A549 (cell line): ENCODE measurements at regions not wholly inside any gene's neighbourhood (a gene's known extent, or its start where the extent isn't known, plus 50 kb on each side); places are given as distances from the start of the nearest gene placed in this dataset.

Experiments used
- ATAC-seq, 2 experiments: fragments of 200-7000 bp in 1 of 2; fragments of >200 bp in 1 of 2; cut with Nextera tagmentation in 1 of 2; cut with Tn5 transposase in 1 of 2; 3 replicates each; pipeline versions ENCODE4 v1.8.0 to v1.9.1; 2018 to 2020; ENCODE audit warnings: mild to moderate bottlenecking in 1 of 2, moderate library complexity in 1 of 2
- CTCF ChIA-PET: fragments of 300-600 bp; sonication (Branson Sonifier 250); formaldehyde crosslinking; extraction: SDS; loops from one replicate; lab custom pipeline; 2021; ENCODE audit warnings: antibody characterized with exemption, inconsistent platforms; lab: Yijun Ruan, JAX
- POLR2A ChIA-PET: fragments of 350-600 bp; formaldehyde crosslinking; extraction: SDS; loops from one replicate; lab custom pipeline; 2021; ENCODE audit warnings: antibody characterized with exemption, inconsistent platforms; lab: Yijun Ruan, JAX
- DNase-seq, 2 experiments: peaks; one replicate each; pipeline versions ENCODE4 v3.0.0 to v3.0.0-alpha.2; 2011 to 2016; ENCODE audit warnings: low read depth in 1 of 2, low spot score in 1 of 2
- FAIRE-seq: peaks from 2 replicates; lab custom pipeline; 2011; peaks lifted over from hg19 to GRCh38; lab: Jason Lieb, UNC
- H3K27ac ChIP-seq, 2 experiments: fragments of >200 bp; sonication (Bioruptor Twin); formaldehyde crosslinking; 3 replicates each; pipeline ENCODE4 v1.5.1; 2016 to 2017
- H3K4me1 ChIP-seq: fragments of >200 bp; sonication (Bioruptor Twin); formaldehyde crosslinking; 3 replicates; pipeline ENCODE4 v1.6.1; 2016
- H3K4me2 ChIP-seq: fragments of >200 bp; sonication (Bioruptor Twin); formaldehyde crosslinking; 3 replicates; pipeline ENCODE4 v1.6.1; 2016
- H3K4me3 ChIP-seq: fragments of >200 bp; sonication (Bioruptor Twin); formaldehyde crosslinking; 3 replicates; pipeline ENCODE4 v1.5.1; 2016
- H3K9me3 ChIP-seq: fragments of >200 bp; sonication (Bioruptor Twin); formaldehyde crosslinking; 3 replicates; pipeline ENCODE4 v1.6.1; 2016
- CBX2 ChIP-seq: fragments of 200-600 bp; sonication (generic); IDR thresholded peaks from 2 replicates; pipeline ENCODE4 v1.6.1; 2016; ENCODE audit warnings: low read depth, mild to moderate bottlenecking, borderline replicate concordance
- EHF ChIP-seq: fragments of 250-450 bp; sonication (Bioruptor Pico); IDR thresholded peaks from 2 replicates; pipeline ENCODE4 v1.5.0; 2020; ENCODE audit warnings: mild to moderate bottlenecking
- EHMT2 ChIP-seq: fragments of 200-600 bp; sonication (generic); IDR thresholded peaks from 2 replicates; pipeline ENCODE4 v1.6.1; 2016; ENCODE audit warnings: antibody characterized with exemption, low read depth, mild to moderate bottlenecking, moderate library complexity
- GATA3 ChIP-seq: IDR thresholded peaks from 2 replicates; pipeline ENCODE4 v1.6.1; 2012; ENCODE audit warnings: borderline replicate concordance
- HMGXB4 ChIP-seq: fragments of 250-450 bp; sonication (Bioruptor Pico); IDR thresholded peaks from 2 replicates; pipeline ENCODE4 v1.5.0; 2021; ENCODE audit warnings: mild to moderate bottlenecking, moderate library complexity, borderline replicate concordance
- HOXB13 ChIP-seq: fragments of 250-450 bp; sonication (Bioruptor Pico); IDR thresholded peaks from 2 replicates; pipeline ENCODE4 v1.5.0; 2020; ENCODE audit warnings: low read depth, mild to moderate bottlenecking, moderate library complexity
- HOXB5 ChIP-seq: fragments of 250-450 bp; sonication (Bioruptor Pico); IDR thresholded peaks from 2 replicates; pipeline ENCODE4 v1.5.0; 2020; ENCODE audit warnings: mild to moderate bottlenecking, moderate library complexity
- KDM1A ChIP-seq: fragments of 200-600 bp; sonication (generic); IDR thresholded peaks from 2 replicates; pipeline ENCODE4 v1.6.1; 2016; ENCODE audit warnings: low read depth, mild to moderate bottlenecking
- KDM5A ChIP-seq: fragments of 200-600 bp; sonication (generic); IDR thresholded peaks from 2 replicates; pipeline ENCODE4 v1.6.1; 2016; ENCODE audit warnings: antibody characterized with exemption, mild to moderate bottlenecking
- MYC ChIP-seq: IDR thresholded peaks from 2 replicates; pipeline ENCODE4 v1.6.1; 2012; ENCODE audit warnings: mild to moderate bottlenecking, inconsistent platforms, low read length, improper control_type of control experiment, borderline replicate concordance
- NFE2L2 ChIP-seq: fragments of 150-350 bp; conservative IDR thresholded peaks from 2 replicates; pipeline ENCODE4 v1.6.1; 2014; ENCODE audit warnings: low read length
- NPAS2 ChIP-seq: fragments of 250-450 bp; sonication (Bioruptor Pico); IDR thresholded peaks from 2 replicates; pipeline ENCODE4 v1.8.0; 2022; ENCODE audit warnings: mild to moderate bottlenecking, moderate library complexity, borderline replicate concordance
- POLR2A ChIP-seq: IDR thresholded peaks from 2 replicates; pipeline ENCODE4 v1.6.1; 2012; ENCODE audit warnings: mild to moderate bottlenecking, low read length
- POLR2AphosphoS2 ChIP-seq: conservative IDR thresholded peaks from 2 replicates; pipeline ENCODE4 v1.6.1; 2012; ENCODE audit warnings: low read length, improper control_type of control experiment, inconsistent platforms
- RAD21 ChIP-seq, 2 experiments: fragments of >200 bp in 1 of 2; sonication (Bioruptor Twin) in 1 of 2; formaldehyde crosslinking in 1 of 2; IDR thresholded peaks in 1 of 2; conservative IDR thresholded peaks in 1 of 2; 2 replicates in 1 of 2; 3 replicates in 1 of 2; pipeline ENCODE4 v1.6.1; 2012 to 2018; ENCODE audit warnings: inconsistent platforms in 1 of 2
- RARB ChIP-seq: fragments of 250-450 bp; sonication (Bioruptor Pico); IDR thresholded peaks from 2 replicates; pipeline ENCODE4 v1.8.0; 2021; ENCODE audit warnings: mild to moderate bottlenecking, moderate library complexity
- RCOR1 ChIP-seq: fragments of 150-350 bp; IDR thresholded peaks from 2 replicates; pipeline ENCODE4 v1.6.1; 2014; ENCODE audit warnings: antibody characterized with exemption, low read length, low read depth
- TFCP2L1 ChIP-seq: fragments of 250-450 bp; sonication (Bioruptor Pico); IDR thresholded peaks from 2 replicates; pipeline ENCODE4 v1.5.0; 2021; ENCODE audit warnings: mild to moderate bottlenecking
- ZFP36 ChIP-seq: fragments of 450-650 bp; IDR thresholded peaks from 2 replicates; pipeline ENCODE4 v1.6.1; 2014; ENCODE audit warnings: borderline replicate concordance; ENCODE audit not compliant: partially characterized antibody
- ZNF302 ChIP-seq: fragments of 250-450 bp; sonication (Bioruptor Pico); IDR thresholded peaks from 2 replicates; pipeline ENCODE4 v1.9.0; 2021; ENCODE audit warnings: inconsistent platforms, mild to moderate bottlenecking, moderate library complexity
- ZSCAN20 ChIP-seq: fragments of 250-450 bp; sonication (Bioruptor Pico); IDR thresholded peaks from 2 replicates; pipeline ENCODE4 v1.8.0; 2022; ENCODE audit warnings: mild to moderate bottlenecking, moderate library complexity
- WGBS: methylation state at CpG from one replicate; pipeline ENCODE4 v1.1.6; 2017; ENCODE audit errors: missing lambda C conversion rate; 5-methylcytosine and 5-hydroxymethylcytosine counted together
- TF ChIP-seq, protein P1 (sequence below): fragments of 200-600 bp; sonication (generic); IDR thresholded peaks from 2 replicates; pipeline ENCODE4 v1.6.1; 2016; ENCODE audit warnings: antibody characterized with exemption, mild to moderate bottlenecking, moderate library complexity
- TF ChIP-seq, protein P2 (sequence below): fragments of >200 bp; sonication (Bioruptor Twin); formaldehyde crosslinking; IDR thresholded peaks from 2 replicates; pipeline ENCODE4 v1.6.1; 2016
- TF ChIP-seq, protein P3 (sequence below): fragments of 250-450 bp; sonication (Bioruptor Pico); IDR thresholded peaks from 2 replicates; pipeline ENCODE4 v1.5.0; 2020; ENCODE audit warnings: low read depth, mild to moderate bottlenecking, moderate library complexity

GRCh38 chr1:5812295-5812694, 179.9 kb downstream of the NPHP4 start:
- DNase-seq (no peak), FAIRE-seq (no peak), ATAC-seq (no peak)
- POLR2A ChIA-PET, result no interaction called here
- WGBS, result 3% methylated on average over 2 of the region's 2 CpGs
- Histone ChIP-seq H3K4me3 (no peak overlapping the region), H3K9me3 (no peaks in the 10 kb centered on the region), H3K4me1 (no peaks in the 10 kb centered on the region), H3K27ac (no peak overlapping the region), H3K4me2 (no peak overlapping the region)
- CTCF ChIA-PET, result no interaction called here
- no peak for TF ChIP-seq ZFP36
- TF ChIP-seq MYC, result no peak
- no peak for TF ChIP-seq EHF (CRISPR knock-in tag)
- no peak for TF ChIP-seq KDM5A

DNA sequence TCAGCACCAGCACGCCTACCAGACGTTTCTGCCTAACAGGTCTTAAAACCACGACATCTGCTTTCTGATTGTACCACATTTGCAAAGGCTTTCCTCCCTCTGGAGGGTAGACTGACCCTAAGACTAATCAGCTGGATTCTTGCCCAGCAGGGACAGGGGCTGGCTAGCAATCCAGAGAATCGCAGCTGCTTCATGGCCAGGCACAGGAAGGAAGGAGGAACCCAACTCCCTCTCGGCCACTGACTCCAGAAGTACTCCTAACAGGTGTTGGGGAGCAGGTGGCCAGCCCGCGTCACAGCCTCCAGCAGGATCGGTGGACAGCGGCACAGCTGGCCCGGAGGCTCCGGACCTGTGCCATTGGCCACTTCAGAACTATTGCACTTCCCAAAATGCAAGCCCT, 180.8 kb downstream of the NPHP4 start:
- DNase-seq (no peak), FAIRE-seq (no peak)
- CTCF ChIA-PET, result no interaction called here

GRCh38 chr1:5810553-5811270, 181.5 kb downstream of the NPHP4 start:
- Histone ChIP-seq H3K4me1 (no peaks in the 10 kb centered on the region), H3K4me3 (no peak overlapping the region), H3K27ac (no peak overlapping the region), H3K4me2 (no peak overlapping the region), H3K9me3 (no peaks in the 10 kb centered on the region)
- ATAC-seq (no peak), DNase-seq (no peak), FAIRE-seq (no peak)
- CTCF ChIA-PET, result no interaction called here
- TF ChIP-seq POLR2A, result no peak
- no peak for TF ChIP-seq EHMT2
- no peak for TF ChIP-seq RCOR1
- TF ChIP-seq RAD21 (conservative IDR thresholded peaks at IDR 0.05 in 1 of 2, IDR thresholded peaks at IDR 0.05 in 1 of 2), result no peak
- no peak for TF ChIP-seq NPAS2 (CRISPR knock-in tag)
- TF ChIP-seq HOXB5 (CRISPR knock-in tag), result no peak
- TF ChIP-seq ZNF302 (CRISPR knock-in tag), result no peak
- no peak for TF ChIP-seq HOXB13 (CRISPR knock-in tag)
- TF ChIP-seq, protein P1, sequence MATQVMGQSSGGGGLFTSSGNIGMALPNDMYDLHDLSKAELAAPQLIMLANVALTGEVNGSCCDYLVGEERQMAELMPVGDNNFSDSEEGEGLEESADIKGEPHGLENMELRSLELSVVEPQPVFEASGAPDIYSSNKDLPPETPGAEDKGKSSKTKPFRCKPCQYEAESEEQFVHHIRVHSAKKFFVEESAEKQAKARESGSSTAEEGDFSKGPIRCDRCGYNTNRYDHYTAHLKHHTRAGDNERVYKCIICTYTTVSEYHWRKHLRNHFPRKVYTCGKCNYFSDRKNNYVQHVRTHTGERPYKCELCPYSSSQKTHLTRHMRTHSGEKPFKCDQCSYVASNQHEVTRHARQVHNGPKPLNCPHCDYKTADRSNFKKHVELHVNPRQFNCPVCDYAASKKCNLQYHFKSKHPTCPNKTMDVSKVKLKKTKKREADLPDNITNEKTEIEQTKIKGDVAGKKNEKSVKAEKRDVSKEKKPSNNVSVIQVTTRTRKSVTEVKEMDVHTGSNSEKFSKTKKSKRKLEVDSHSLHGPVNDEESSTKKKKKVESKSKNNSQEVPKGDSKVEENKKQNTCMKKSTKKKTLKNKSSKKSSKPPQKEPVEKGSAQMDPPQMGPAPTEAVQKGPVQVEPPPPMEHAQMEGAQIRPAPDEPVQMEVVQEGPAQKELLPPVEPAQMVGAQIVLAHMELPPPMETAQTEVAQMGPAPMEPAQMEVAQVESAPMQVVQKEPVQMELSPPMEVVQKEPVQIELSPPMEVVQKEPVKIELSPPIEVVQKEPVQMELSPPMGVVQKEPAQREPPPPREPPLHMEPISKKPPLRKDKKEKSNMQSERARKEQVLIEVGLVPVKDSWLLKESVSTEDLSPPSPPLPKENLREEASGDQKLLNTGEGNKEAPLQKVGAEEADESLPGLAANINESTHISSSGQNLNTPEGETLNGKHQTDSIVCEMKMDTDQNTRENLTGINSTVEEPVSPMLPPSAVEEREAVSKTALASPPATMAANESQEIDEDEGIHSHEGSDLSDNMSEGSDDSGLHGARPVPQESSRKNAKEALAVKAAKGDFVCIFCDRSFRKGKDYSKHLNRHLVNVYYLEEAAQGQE, result no peak
- TF ChIP-seq, protein P2, sequence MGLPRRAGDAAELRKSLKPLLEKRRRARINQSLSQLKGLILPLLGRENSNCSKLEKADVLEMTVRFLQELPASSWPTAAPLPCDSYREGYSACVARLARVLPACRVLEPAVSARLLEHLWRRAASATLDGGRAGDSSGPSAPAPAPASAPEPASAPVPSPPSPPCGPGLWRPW, result no peak
- POLR2A ChIA-PET, result no interaction called here
- 19% methylated on average over 9 of the region's 11 CpGs for WGBS

More for the DNA sequence above, 180.8 kb downstream of the NPHP4 start:
- no peak overlapping the region for H3K4me2 ChIP-seq
- TF ChIP-seq RAD21 (conservative IDR thresholded peaks at IDR 0.05 in 1 of 2, IDR thresholded peaks at IDR 0.05 in 1 of 2) (no peak), NFE2L2 (no peak), RCOR1 (no peak), GATA3 (no peak), CBX2 (no peak), KDM1A (no peak), HMGXB4 (no peak), RARB (CRISPR knock-in tag) (no peak), ZSCAN20 (CRISPR knock-in tag) (no peak), TFCP2L1 (CRISPR knock-in tag) (no peak), KDM5A (no peak), POLR2AphosphoS2 (no peak)
- TF ChIP-seq, protein P3, sequence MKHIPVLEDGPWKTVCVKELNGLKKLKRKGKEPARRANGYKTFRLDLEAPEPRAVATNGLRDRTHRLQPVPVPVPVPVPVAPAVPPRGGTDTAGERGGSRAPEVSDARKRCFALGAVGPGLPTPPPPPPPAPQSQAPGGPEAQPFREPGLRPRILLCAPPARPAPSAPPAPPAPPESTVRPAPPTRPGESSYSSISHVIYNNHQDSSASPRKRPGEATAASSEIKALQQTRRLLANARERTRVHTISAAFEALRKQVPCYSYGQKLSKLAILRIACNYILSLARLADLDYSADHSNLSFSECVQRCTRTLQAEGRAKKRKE, result no peak
- TF ChIP-seq, protein P2, result no peak
- no peak overlapping the region for H3K27ac ChIP-seq
- no peaks in the 10 kb centered on the region for H3K4me1 ChIP-seq
- 0% methylated on average over 1 of the region's 11 CpGs for WGBS
- POLR2A ChIA-PET, result no interaction called here
- no peak overlapping the region for H3K4me3 ChIP-seq
- no peaks in the 10 kb centered on the region for H3K9me3 ChIP-seq
- no peak for ATAC-seq
